ENCODE measurements at regions not wholly inside any gene's neighbourhood (a gene's known extent, or its start where the extent isn't known, plus 50 kb on each side); places are given as distances from the start of the nearest gene placed in this dataset.

DNA sequence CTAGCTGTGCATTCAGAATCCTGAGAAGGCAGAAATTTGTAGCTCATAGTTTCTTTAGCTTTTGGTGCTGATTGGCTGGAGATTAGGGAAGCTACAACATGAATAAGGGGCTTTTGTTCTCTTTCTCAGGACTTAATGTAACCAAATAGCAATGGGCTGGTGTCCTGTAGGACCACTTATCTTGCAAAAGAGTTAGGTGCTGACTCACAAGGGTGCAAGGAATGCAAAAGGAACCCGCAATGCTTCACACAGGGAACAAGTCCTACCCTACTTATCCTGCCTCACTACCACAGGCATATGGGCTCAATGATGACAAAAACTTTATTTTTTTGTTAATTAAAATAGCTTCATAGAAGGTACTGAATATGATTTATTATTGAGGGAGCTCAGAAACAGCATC is 541.5 kb downstream of the AMY1C start:
- no peak for TF ChIP-seq KDM1A (CRISPR knock-in tag; IDR thresholded peaks at IDR 0.05)
- TF ChIP-seq ZNF12 (CRISPR knock-in tag; IDR thresholded peaks at IDR 0.05) = no peak
- TF ChIP-seq ZNF83 (CRISPR knock-in tag; IDR thresholded peaks at IDR 0.05; ENCODE audit: borderline replicate concordance) = no peak
